ENCODE measurements at regions not wholly inside any gene's neighbourhood (a gene's known extent, or its start where the extent isn't known, plus 50 kb on each side); places are given as distances from the start of the nearest gene placed in this dataset.

DNA sequence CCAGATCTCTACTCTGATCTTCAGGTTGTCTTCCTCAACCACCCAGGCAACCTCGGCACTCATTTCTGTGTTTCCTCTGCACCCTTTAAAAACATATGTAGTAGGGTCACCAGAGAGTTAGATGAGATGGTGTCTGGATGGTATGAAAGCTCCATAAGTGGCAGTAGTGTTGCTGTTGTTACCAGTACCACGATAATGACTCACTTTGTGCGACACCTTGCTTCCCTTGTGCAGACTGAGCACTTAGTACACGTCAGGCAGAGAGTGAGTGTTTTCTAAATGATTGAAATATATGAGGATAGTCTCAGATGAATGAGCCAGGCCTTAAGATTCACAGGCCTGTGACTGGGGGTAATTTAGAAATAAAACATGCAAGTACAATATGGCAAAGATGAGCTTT is 188.7 kb downstream of the MAF start:
- TF ChIP-seq, protein P1, sequence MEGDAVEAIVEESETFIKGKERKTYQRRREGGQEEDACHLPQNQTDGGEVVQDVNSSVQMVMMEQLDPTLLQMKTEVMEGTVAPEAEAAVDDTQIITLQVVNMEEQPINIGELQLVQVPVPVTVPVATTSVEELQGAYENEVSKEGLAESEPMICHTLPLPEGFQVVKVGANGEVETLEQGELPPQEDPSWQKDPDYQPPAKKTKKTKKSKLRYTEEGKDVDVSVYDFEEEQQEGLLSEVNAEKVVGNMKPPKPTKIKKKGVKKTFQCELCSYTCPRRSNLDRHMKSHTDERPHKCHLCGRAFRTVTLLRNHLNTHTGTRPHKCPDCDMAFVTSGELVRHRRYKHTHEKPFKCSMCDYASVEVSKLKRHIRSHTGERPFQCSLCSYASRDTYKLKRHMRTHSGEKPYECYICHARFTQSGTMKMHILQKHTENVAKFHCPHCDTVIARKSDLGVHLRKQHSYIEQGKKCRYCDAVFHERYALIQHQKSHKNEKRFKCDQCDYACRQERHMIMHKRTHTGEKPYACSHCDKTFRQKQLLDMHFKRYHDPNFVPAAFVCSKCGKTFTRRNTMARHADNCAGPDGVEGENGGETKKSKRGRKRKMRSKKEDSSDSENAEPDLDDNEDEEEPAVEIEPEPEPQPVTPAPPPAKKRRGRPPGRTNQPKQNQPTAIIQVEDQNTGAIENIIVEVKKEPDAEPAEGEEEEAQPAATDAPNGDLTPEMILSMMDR (IDR thresholded peaks at IDR 0.05; ENCODE audit: low read depth, low read length, missing input control) = no peak
- no peak for TF ChIP-seq GABPA (IDR thresholded peaks at IDR 0.05 in 1 of 2, conservative IDR thresholded peaks at IDR 0.05 in 1 of 2)
- TF ChIP-seq FOXA1 (IDR thresholded peaks at IDR 0.05) = no peak
- no peak for TF ChIP-seq RAD21 (IDR thresholded peaks at IDR 0.05)
- no peak for TF ChIP-seq SP1 (IDR thresholded peaks at IDR 0.05)
- TF ChIP-seq YY1 (IDR thresholded peaks at IDR 0.05) = no peak
